ENCODE measurements at regions not wholly inside any gene's neighbourhood (a gene's known extent, or its start where the extent isn't known, plus 50 kb on each side); places are given as distances from the start of the nearest gene placed in this dataset.

GRCh38 chr13:21231426-21231940, 55.0 kb downstream of the MRPL57 start:
- 32% methylated on average over 5 of the region's 5 CpGs for WGBS (ENCODE audit: low lambda C conversion rate)
- H3K79me2 ChIP-seq (ENCODE audit: insufficient read depth) = no peaks in the 10 kb centered on the region
- ChIA-PET POLR2A (interaction anchor here (1.2 kb wide), 1 partner anchor 27 kb away, joined by 3 read pairs; no protein-coding TSS in a partner anchor), CTCF (no interaction called here)
- DNase-seq = peak; percentile 27
- H3K27ac ChIP-seq (ENCODE audit: low read depth in 2 of 2, low read length in 1 of 2) = no peak overlapping the region
- no peaks in the 10 kb centered on the region for H3K36me3 ChIP-seq (replicated peaks in 1 of 2; ENCODE audit: control insufficient read depth in 1 of 2, insufficient read depth in 2 of 2, low read length in 1 of 2)
- peaks cover 5 to 11% of the 10 kb centered on the region in 2 experiments; a peak in 3 of 4 replicates for H3K4me1 ChIP-seq (ENCODE audit: control insufficient read depth in 1 of 2, insufficient read depth in 2 of 2, low read depth in 1 of 2, low read length in 1 of 2)
- H2AFZ ChIP-seq (ENCODE audit: low read depth) = no peak overlapping the region
- no peaks in the 10 kb centered on the region for H3F3A ChIP-seq (replicated peaks; ENCODE audit: insufficient read depth)
- H3K27me3 ChIP-seq (ENCODE audit: insufficient read depth) = no peaks in the 10 kb centered on the region; the same call in 1 of the 2 replicates
- TF ChIP-seq MEF2A (IDR thresholded peaks at IDR 0.05; ENCODE audit: borderline replicate concordance, low read depth) (no peak), RCOR1 (IDR thresholded peaks at IDR 0.05; ENCODE audit: low read length) (no peak), SIN3A (IDR thresholded peaks at IDR 0.05; ENCODE audit: borderline replicate concordance, low read depth, low read length) (no peak), CTCF (IDR thresholded peaks at IDR 0.05) (no peak)
- no peak overlapping the region for H3K4me2 ChIP-seq
- no peak overlapping the region for H3K4me3 ChIP-seq (ENCODE audit: low read depth in 2 of 2, low read length in 1 of 2)
- no peaks in the 10 kb centered on the region for H4K20me1 ChIP-seq (ENCODE audit: insufficient read depth)
- no peaks in the 10 kb centered on the region for H3K9me3 ChIP-seq
- H3K9me2 ChIP-seq = no peaks in the 10 kb centered on the region
- no peak overlapping the region for H3K9ac ChIP-seq

GRCh38 chr13:21232196-21232595, 55.7 kb downstream of the MRPL57 start:
- Histone ChIP-seq H3K79me2 (ENCODE audit: insufficient read depth) (no peaks in the 10 kb centered on the region), H3K9ac (no peak overlapping the region), H3K9me2 (no peaks in the 10 kb centered on the region), H3K36me3 (replicated peaks in 1 of 2; ENCODE audit: control insufficient read depth in 1 of 2, insufficient read depth in 2 of 2, low read length in 1 of 2) (no peaks in the 10 kb centered on the region), H4K20me1 (ENCODE audit: insufficient read depth) (no peaks in the 10 kb centered on the region), H3K9me3 (no peaks in the 10 kb centered on the region), H3K27ac (ENCODE audit: low read depth in 2 of 2, low read length in 1 of 2) (no peak overlapping the region), H3K27me3 (ENCODE audit: insufficient read depth) (no peaks in the 10 kb centered on the region), H3K4me3 (ENCODE audit: low read depth in 2 of 2, low read length in 1 of 2) (no peak overlapping the region), H3F3A (replicated peaks; ENCODE audit: insufficient read depth) (no peaks in the 10 kb centered on the region), H3K4me2 (no peak overlapping the region), H3K4me1 (ENCODE audit: control insufficient read depth in 1 of 2, insufficient read depth in 2 of 2, low read depth in 1 of 2, low read length in 1 of 2) (peaks cover 5 to 11% of the 10 kb centered on the region in 2 experiments; a peak in 3 of 4 replicates), H2AFZ (ENCODE audit: low read depth) (no peak overlapping the region)
- 91% methylated on average over 8 of the region's 8 CpGs for WGBS (ENCODE audit: low lambda C conversion rate)
- DNase-seq = no peak
- TF ChIP-seq FOSL2 (IDR thresholded peaks at IDR 0.05; ENCODE audit: borderline replicate concordance, low read depth) (no peak), USF2 (IDR thresholded peaks at IDR 0.05; ENCODE audit: borderline replicate concordance, low read depth, low read length) (no peak), NRF1 (IDR thresholded peaks at IDR 0.05; ENCODE audit: low read depth, low read length) (no peak), RAD21 (IDR thresholded peaks at IDR 0.05; ENCODE audit: low read length) (no peak), EP300 (IDR thresholded peaks at IDR 0.05; ENCODE audit: borderline replicate concordance in 1 of 2, low read depth in 1 of 2, low read length in 1 of 2) (no peak), TAF1 (IDR thresholded peaks at IDR 0.05; ENCODE audit: borderline replicate concordance, low read depth, low read length) (no peak), GABPA (IDR thresholded peaks at IDR 0.05; ENCODE audit: low read depth) (no peak), SIN3A (IDR thresholded peaks at IDR 0.05; ENCODE audit: borderline replicate concordance, low read depth, low read length) (no peak), POLR2AphosphoS5 (IDR thresholded peaks at IDR 0.05; ENCODE audit: low read depth, low read length) (no peak), YY1 (IDR thresholded peaks at IDR 0.05; ENCODE audit: low read depth) (no peak), GATA2 (CRISPR knock-in tag; IDR thresholded peaks at IDR 0.05) (no peak), CTCF (IDR thresholded peaks at IDR 0.05) (no peak), RCOR1 (IDR thresholded peaks at IDR 0.05; ENCODE audit: low read length) (no peak), TCF12 (IDR thresholded peaks at IDR 0.05) (no peak), CHD2 (IDR thresholded peaks at IDR 0.05; ENCODE audit: low read length, partially characterized antibody) (no peak), USF1 (IDR thresholded peaks at IDR 0.05; ENCODE audit: borderline replicate concordance, low read depth) (no peak), IRF3 (IDR thresholded peaks at IDR 0.05; ENCODE audit: low read depth, low read length) (no peak), FOXM1 (IDR thresholded peaks at IDR 0.05; ENCODE audit: low read depth) (no peak), TEAD4 (IDR thresholded peaks at IDR 0.05; ENCODE audit: borderline replicate concordance, insufficient read depth) (no peak)
- POLR2A ChIA-PET = no interaction called here
- CTCF ChIA-PET = no interaction called here

Data from SK-N-SH (cell line).